ENCODE measurements at regions not wholly inside any gene's neighbourhood (a gene's known extent, or its start where the extent isn't known, plus 50 kb on each side); places are given as distances from the start of the nearest gene placed in this dataset.
"Not testable (repeated sequence)": the region's sequence is repeated elsewhere in the genome, so short reads cannot be mapped to it uniquely, and the experiment has no call there.

DNA sequence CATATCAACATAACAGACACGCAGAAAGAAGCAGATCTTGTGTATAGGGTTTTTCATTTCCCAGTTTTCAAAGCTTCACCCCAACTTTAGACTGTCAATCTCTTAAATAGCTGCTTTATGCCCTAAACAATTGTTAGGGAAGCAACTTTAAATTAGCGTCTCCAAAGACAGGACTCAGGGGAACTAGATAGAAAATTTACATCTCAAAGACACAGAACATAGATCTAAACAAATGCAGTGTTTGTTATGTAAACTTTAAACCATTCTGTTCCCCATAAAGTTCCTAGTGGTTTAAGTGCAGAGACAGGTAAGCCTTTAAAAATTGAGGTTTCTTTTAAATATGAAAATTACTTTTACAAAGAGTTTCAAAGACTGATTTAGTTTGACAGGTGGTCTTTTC, 379.2 kb upstream of the GHITM start:
- no peak for DNase-seq (ENCODE audit: low read depth)

DNA sequence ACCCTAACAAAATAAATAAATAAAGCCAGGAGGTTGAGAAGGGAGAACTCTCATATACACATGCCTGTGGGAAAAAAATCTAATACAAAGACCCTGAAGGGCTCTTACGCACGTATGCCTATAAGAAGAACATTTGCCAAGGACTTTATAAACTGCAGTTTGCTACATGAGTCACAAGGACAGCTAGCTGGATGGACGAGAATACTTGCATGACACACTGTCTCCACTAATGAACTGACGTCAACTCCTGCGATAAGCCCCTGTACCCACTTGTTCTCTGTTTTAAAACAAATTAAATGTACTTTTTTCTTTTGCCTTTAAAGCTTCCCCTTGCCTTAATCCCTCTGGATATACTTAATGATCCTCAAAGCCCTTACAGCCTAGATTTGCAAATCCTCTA, 374.6 kb upstream of the GHITM start:
- DNase-seq (ENCODE audit: low read depth) = no peak

DNA sequence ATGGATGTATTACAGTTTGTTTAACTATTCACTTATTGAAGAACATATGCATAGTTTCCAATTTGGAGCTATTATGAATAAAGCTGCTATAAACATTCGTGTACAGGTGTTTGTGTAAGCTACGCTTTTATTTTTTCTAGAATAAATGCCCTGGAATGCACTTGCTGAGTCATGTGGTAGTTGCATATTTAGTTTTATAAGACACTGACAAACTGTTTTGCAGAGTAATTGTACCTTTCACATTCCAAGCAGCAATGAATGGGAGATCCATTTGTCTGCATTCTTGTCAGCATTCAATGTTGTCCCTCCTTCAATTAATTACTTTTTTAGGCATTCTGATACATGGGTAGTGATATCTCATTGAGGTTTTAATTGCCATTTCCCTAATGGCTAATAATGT, 373.6 kb upstream of the GHITM start:
- DNase-seq (ENCODE audit: low read depth) = no peak

DNA sequence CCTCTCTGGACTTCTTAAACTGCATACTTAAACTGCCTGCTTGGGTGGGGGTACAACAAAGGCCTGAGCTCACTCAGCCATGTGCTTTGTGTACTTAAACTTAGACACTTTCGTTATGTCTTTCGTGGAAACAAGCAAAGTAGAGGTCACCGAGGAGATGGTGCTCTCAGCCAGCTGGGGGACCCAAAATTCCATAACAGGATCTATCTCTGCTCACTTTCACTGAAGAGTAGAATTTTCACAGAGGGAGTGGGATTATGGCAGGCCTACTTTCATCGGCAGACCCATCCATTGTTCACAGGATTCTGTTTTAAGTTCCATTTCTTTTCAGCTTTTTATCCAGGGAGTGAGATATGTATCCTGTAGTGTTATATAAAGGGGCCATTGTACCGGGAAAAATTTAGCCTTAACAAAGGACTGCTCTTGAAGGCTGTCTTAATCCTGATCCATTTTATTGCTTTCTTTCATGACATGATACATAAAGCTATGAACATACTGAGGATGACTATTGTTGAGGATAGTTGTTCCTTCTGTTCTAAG, 370.0 kb upstream of the GHITM start:
- DNase-seq (ENCODE audit: low read depth) = no peak

DNA sequence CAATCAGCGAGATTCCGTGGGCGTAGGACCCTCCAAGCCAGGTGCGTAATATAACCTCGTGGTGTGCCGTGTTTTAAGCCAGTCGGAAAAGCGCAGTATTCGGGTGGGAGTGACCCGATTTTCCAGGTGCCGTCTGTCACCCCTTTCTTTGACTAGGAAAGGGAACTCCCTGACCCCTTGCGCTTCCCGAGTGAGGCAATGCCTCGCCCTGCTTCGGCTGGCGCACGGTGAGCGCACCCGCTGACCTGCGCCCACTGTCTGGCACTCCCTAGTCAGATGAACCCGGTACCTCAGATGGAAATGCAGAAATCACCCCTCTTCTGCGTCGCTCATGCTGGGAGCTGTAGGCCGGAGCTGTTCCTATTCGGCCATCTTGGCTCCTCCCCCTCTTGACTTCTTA, 352.6 kb upstream of the GHITM start:
- DNase-seq (ENCODE audit: low read depth) = not testable (repeated sequence)

DNA sequence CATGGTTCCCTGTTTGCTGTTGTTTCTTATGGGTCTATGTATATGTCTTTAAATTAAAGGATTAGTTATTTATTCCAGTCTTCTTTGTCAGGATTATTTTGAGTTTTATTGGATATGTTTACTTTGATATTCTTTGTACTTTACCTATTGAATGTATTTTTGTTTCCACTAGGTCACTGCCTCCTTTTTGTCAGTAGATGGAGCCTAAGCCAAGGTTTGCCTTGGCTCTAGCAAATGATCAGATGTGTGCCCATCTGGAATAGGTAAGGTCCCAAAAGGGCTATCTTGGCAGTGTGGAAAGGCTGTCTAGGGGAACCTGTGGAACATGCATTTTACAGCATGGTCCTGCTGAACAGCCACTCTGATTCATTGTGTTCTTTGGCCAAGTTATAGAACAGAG, 337.3 kb upstream of the GHITM start:
- DNase-seq (ENCODE audit: low read depth) = no peak

DNA sequence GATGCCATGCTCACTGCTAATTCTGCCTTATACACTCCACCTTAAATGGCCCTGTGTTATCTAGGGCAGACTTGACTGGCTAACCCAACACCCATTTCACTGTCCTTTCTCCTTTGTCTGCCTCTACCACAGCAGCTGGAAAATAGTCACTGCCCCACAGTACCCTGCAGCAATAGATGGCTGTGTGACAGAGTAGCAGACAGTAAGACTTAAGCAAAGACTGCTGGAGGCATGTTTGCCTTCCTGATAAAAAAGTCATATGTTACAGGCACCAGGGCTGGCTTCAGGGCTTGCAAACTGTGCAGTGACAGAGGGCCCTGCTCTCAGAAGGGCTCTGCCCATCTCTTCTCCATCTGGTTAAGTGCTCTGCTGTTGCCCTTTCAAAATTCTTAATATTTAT, 332.6 kb upstream of the GHITM start:
- no peak for DNase-seq (ENCODE audit: low read depth)

DNA sequence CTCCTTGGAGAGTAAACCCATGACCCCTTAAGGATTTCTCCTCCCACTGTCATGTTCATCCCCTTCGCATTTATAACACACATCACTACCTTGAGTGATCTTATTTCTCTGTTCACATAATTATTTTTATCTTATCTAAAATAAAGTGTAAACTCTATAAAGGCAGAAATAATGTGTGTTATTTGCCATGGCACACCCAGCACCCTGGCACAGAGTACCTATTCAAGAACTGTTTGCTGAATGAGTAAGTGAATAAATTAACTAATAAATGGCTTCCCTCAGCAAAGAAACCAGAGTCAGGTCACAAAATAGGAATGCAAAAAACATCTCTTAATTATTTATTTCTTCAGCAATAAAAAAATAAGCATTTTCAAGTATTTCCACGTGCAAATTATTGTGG, 330.3 kb upstream of the GHITM start:
- no peak for DNase-seq (ENCODE audit: low read depth)

DNA sequence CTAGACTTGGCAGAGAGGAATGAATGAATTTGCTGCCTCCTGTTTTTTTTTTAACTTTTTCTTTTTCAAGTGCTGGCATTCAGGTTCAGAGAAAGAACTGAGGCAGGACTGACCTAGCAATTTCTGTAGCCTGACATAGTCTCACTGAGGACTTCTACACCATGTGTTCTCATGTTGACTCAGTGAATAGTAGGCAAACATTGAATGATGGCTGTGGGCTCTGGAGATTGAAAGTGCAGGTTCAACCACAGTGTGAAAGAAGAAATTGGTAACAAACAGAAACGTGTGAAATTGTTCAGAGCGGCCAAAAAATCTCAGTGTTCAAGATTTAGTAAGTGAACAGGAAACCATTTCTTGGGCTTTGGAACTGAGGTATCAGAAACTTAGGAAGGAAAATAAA, 322.4 kb upstream of the GHITM start:
- no peak for DNase-seq (ENCODE audit: low read depth)

DNA sequence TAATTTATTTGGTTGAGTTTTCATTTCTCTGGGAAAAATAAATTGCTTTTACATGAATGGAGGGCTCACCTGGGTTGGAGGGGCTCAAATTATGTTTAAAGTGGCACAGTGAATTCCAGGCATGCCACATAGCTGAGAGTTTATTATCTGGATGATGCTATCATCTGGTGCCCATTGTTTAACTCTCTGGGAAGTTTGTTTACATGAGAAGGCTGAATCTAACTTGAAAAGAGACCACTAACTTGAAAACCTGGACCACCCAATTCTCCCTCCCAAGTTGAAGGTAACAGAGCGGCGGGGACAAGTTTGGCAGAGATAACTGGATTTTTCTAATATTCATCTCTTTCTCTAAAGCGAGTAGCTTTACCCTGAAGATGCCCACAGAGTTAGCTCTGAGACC, 321.5 kb upstream of the GHITM start:
- DNase-seq (ENCODE audit: low read depth) = no peak

DNA sequence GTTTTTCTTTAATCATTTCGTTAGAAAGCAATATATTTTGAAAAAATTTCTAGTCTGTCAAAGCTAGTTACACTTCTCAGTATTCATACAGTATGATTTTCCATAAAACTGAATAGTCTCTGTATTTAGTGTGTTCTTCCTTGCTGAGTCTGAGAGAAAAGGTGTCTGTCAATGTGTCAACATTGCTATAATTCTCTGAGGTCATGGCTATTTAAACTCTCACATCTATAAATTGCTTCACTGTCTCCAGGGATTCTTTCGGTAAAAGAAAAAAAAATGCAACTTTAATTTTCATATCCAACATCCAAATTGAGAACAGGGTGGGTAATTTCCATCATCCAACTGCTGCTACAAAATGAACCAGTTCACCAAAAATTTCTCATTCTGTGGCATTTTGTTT, 319.7 kb upstream of the GHITM start:
- DNase-seq (ENCODE audit: low read depth) = no peak

DNA sequence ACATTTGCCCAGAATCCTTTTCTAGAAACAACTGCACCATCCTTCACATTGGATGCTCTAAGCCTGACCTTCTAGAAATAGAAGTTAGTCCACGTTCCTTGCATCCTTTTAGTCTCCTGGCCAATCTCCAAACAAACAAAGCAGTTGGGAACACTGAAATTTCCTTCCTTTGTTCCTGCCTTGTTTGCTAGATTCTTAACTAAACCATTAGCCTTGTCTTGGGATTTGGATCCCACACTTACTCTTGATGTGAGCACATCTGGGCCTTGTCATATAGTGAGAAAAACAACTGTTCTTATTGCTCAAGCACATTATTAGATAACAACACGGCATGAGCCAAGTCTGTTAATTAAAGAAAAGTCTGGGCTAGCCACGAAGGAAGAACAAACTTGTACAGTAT, 319.3 kb upstream of the GHITM start:
- DNase-seq (ENCODE audit: low read depth) = no peak

DNA sequence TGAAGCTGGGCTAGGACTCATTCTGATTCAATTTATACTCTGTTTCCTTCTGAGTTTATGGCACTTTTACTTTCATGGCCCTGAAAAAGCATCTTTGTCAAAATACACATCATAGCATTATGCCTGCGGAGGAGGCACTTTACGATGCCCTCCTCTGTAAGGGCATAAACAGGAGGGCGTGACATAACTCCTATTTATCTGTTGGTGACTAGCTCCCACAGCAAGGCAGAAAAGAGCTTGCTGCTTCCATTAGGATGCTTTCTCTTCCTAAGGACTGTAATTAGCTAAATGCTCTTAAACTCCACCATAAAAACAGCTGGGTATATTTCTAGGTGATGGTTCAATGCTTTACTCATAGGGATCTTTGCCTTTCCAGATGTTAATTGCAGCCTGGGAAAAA, 315.2 kb upstream of the GHITM start:
- no peak for DNase-seq (ENCODE audit: low read depth)

DNA sequence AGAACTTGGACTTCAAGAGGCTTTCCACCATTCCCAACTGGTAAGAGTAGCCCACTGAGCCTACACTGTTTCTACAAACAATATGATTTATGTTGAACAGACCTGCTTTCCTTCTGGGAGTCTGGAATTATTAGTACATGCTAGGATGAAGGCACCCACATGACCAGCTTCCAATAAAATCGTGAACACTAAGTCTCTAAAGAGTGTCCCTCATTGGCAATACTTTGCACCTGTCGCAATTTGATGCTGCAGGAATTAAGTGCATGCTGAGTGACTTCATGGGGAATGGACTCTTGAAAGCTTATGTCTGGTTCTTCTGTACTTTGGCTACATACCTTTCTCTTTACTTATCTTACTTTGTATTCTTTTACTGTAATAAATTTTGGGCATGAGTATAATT, 305.2 kb upstream of the GHITM start:
- DNase-seq (ENCODE audit: low read depth) = no peak

DNA sequence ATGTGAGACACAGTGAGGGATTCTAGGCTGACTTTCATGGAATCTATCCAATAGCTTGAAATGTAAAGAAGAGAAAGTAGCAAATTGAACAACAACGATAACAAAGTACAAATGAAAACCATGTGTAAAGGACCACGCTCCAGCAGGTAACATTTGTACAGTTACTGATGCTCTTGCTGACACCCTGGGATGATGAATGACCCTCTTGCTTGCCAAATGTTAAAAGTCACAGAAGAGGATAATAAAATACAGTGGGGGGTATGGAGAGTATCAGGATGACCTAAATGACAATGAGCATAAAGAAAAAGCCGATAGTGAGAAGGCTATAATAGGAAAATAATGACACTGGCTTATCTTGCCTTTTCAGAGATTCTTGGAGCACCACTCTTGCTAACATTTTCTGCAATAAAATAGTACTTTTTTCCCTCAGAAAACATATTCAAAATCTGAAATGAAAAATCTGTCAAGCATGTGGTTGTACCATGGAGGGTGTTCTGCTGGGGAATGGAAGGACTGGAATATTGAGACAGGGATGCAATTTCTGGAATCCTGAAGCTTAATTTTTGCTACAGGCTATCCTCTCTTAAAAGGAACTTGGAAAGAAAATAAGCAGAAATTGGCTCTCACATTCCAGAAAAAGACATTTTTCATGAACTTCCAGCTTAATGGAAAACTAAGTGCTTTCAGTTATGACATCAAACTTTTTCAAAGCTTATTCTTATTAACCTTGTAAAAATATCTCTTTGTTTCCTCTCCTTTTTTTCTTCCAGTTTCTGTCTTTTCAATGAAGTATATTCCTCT, 303.2 kb upstream of the GHITM start:
- DNase-seq (ENCODE audit: low read depth) = no peak

DNA sequence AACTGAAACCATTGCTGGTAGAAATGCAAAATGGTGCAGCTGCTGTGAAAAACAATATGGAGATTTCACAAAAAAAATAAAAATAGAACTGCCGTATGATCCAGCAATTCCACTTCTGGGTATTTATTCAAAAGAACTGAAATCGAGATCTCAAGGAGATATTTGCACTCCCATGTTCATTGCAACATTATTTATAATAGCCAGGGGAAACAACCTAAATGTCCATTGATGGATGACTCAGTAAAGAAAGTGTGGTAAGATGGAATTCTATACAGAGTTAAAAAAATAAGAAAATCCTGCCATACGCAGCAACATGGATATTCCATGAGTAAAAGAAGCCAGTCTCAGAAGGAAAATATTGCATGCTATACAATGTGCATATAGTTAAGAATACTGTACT, 290.6 kb upstream of the GHITM start:
- DNase-seq (ENCODE audit: low read depth) = no peak

DNA sequence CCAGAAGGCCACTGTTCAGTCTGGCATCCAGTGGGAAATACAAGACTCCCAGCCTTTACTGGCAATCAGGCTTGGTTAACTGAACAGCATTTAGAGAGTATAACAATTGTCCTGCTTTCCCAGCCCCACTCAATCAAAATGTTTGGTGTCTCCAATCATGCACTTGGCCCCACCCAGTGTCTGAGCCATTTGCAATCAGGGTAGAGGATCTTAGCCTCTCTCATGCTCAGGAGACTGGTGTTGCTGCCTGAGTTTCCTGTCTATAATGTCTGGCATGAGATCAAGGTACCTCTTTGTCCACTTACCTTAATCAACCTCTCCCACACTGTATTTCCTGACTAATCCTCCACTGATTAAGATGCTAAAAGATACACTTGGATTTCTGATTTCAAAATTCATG, 290.2 kb upstream of the GHITM start:
- DNase-seq (ENCODE audit: low read depth) = no peak

DNA sequence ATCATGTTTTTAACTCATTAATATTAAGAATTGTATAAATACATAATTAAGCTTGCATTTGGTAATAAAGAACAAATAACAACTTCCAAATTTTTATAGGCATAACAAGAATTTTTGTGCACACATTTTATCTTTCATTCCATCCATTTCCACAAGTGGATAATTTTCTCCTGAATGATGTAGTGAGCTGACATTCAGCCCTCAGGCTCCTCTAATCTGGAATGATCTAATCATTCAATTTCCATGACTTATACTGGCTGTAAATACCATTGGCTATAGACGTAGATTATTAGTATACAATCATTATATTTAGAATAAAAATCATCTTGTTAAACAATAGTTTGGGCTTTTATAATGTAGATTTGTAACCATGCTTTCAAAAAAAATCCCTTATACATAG, 287.2 kb upstream of the GHITM start:
- DNase-seq (ENCODE audit: low read depth) = no peak

DNA sequence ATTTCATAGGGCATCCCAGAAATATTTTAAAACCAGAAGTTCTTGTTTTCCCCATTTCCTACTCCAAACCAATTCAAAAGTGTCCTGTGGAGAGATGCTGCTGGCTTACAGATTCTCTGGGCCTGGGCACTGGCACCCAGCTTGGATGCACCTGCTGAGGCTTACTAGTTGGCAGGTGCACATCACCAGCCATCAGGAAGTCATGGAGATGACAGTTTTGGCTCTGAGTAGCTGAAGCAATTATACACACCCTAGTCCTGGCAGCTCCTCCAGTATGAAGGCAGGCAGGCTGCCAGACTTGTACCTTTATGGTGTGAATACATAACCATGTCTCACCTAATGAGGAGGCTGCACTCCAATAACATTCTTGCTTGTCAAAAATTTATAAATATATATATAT, 276.6 kb upstream of the GHITM start:
- DNase-seq (ENCODE audit: low read depth) = no peak

DNA sequence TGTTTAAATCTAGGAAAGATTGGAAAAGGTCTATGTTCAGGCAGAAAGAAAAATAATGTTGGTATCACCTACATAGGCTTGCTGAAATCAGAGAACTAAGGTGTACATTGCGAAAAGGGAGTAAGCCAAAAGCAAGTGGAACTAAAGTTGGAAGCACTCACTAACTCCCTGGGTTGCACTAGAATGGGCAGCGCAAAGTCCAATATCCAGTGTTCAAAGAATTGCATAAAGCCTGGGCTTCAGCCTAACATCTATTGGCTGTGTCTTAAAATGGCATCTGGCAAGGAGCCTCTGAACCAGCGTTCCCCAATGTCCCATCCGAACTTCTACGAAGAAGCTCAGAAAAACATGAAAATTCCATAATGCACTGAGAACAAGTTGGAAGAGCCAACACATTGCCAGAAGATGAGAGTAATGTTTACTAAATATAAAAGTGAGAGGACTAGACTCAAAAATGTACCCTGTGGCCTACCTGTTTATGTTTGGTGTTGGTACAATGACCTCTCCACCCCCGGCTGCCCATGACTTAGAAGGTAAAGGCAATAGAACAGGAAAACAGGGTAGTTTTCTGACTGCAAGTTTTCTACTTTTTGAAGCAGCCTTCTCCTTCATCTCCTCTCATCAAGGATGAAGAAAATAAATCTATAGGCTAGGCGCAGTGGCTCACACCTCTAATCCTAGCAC, 275.9 kb upstream of the GHITM start:
- DNase-seq (ENCODE audit: low read depth) = no peak

DNA sequence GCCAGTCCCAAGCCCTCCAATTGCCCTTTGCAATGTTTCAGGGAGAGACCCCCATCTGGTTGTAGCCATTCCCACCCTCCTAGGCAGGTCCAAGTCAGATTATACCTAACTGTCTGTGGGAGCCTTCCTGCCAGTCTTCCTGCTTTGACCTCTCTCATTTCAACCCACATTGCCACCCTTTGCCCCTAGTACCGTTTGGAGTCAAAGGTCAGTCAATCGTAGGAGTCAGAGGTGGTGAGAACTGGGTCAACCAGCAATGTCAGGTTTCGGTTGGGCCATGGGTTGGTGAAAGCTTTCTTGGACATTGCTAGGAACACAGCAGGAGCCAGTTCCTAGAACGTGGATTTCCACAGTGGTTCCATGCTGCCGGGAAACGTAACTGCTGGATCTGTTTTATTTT, 269.4 kb upstream of the GHITM start:
- DNase-seq (ENCODE audit: low read depth) = no peak

DNA sequence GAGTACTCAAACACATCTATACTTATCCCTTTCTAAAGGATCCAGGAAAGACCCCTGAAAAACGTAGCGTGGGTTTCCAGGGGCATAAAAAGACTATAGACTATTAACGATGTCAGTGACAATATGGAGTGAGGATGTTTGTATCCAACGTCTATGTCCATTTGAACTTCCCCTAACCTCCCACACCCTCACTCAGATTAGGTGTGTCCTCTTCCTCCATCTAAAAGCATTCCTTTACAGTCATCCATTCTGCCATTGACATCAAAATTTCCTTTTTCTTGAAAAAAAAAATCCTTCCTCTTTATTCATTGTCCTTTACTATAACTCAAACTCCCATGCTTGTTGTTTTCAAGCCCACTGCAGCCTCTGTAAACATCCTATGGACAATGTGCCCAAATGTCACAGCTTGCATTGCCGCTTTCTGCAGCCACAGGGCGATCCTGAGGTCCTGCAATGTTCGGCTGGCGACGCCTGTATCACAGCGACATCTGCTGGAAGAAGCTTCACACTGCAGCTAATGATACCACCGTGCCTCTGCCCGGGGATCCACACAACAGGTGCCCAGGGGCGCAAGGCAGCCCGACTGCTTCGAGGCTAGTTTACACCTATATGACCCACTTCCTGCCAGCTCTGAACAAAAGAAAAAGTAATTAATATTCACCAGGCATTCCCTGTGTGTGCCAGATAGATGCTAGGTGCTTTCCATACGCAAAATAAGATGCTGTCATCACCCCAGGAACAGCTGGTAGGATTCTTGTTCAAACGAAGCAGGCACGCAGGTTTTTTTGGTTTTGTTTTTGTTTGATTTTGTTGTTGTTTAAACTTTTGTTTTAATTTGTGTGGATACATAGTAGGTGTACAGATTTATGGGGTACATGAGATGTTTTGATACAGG, 267.9 kb upstream of the GHITM start:
- peak; percentile 3 for DNase-seq (ENCODE audit: low read depth)
